HepG2 (cell line): ENCODE measurements at regions not wholly inside any gene's neighbourhood (a gene's known extent, or its start where the extent isn't known, plus 50 kb on each side); places are given as distances from the start of the nearest gene placed in this dataset.

Experiments used
- ATAC-seq: fragments of 200-7000 bp; cut with Tn5 transposase; 3 replicates; pipeline ENCODE4 v1.9.1; 2020; ENCODE audit warnings: mild to moderate bottlenecking, moderate library complexity
- BruUV-seq: library from RNA; stranded (reverse); fragments of 400-500 nt; replicated peaks from 2 replicates; lab custom pipeline; 2021; lab: Mats Ljungman, UMichigan
- CTCF ChIA-PET: fragments of 300-600 bp; formaldehyde crosslinking; extraction: SDS; loops from one replicate; lab custom pipeline; 2021; ENCODE audit warnings: low total read pairs, inconsistent platforms, low intra/inter-chr PET ratio; lab: Yijun Ruan, JAX
- POLR2A ChIA-PET: fragments of 350-600 bp; sonication (Branson Sonifier 250); formaldehyde crosslinking; loops from one replicate; lab custom pipeline; 2020; ENCODE audit warnings: antibody characterized with exemption, inconsistent platforms; lab: Yijun Ruan, JAX
- DNase-seq: peaks from one replicate; pipeline ENCODE4 v3.0.0-alpha.2; 2015; ENCODE audit warnings: low spot score
- FAIRE-seq: peaks from 3 replicates; lab custom pipeline; 2011; peaks lifted over from hg19 to GRCh38; lab: Jason Lieb, UNC
- H2AFZ ChIP-seq: one replicate; pipeline ENCODE4 v1.6.1; 2011; ENCODE audit warnings: low read length, inconsistent platforms
- H3K27ac ChIP-seq: fragments of 300-600 bp; 3 replicates; pipeline ENCODE4 v1.8.0; 2011; ENCODE audit warnings: mixed run types, mild to moderate bottlenecking, mixed read lengths, low read length, inconsistent platforms; ENCODE audit not compliant: insufficient read depth; ENCODE audit errors: extremely low read length
- H3K27me3 ChIP-seq, 2 experiments: fragments of 200-600 bp in 1 of 2; 2 replicates in 1 of 2; 3 replicates in 1 of 2; pipeline versions ENCODE4 v1.6.0 to v1.8.0; 2011; ENCODE audit warnings: low read length in 2 of 2, mild to moderate bottlenecking in 2 of 2, moderate library complexity in 2 of 2, inconsistent platforms in 1 of 2; ENCODE audit not compliant: insufficient read depth in 2 of 2, control insufficient read depth in 1 of 2
- H3K36me3 ChIP-seq, 2 experiments: fragments of 200-600 bp in 1 of 2; replicated peaks in 1 of 2; 2 replicates in 1 of 2; 3 replicates in 1 of 2; pipeline versions ENCODE4 v1.5.1 to v1.8.0; 2011; ENCODE audit warnings: low read length in 2 of 2, inconsistent platforms in 1 of 2; ENCODE audit not compliant: insufficient read depth in 2 of 2, control insufficient read depth in 1 of 2
- H3K4me1 ChIP-seq: 2 replicates; pipeline ENCODE4 v1.5.1; 2012; ENCODE audit warnings: low read length, inconsistent platforms; ENCODE audit not compliant: insufficient read depth
- H3K4me2 ChIP-seq: 2 replicates; pipeline ENCODE4 v1.6.0; 2011; ENCODE audit warnings: low read depth, low read length, inconsistent platforms
- H3K4me3 ChIP-seq, 3 experiments: fragments of 200-600 bp in 1 of 3; sonication (generic), shearing (Covaris generic) in 1 of 3; replicated peaks in 1 of 3; 2 replicates each; pipeline ENCODE4 v1.5.1; 2011 to 2016; ENCODE audit warnings: low read length in 3 of 3, inconsistent platforms in 2 of 3, low read depth in 2 of 3, mild to moderate bottlenecking in 2 of 3, control low read depth in 1 of 3, mixed read lengths in 1 of 3; ENCODE audit not compliant: insufficient read depth in 1 of 3
- H3K79me2 ChIP-seq: one replicate; pipeline ENCODE4 v1.6.1; 2011; ENCODE audit warnings: low read length, inconsistent platforms; ENCODE audit not compliant: insufficient read depth
- H3K9ac ChIP-seq: 2 replicates; pipeline ENCODE4 v1.6.0; 2011; ENCODE audit warnings: mild to moderate bottlenecking, low read depth, low read length, inconsistent platforms; ENCODE audit not compliant: insufficient read depth
- H3K9me3 ChIP-seq: 2 replicates; pipeline ENCODE4 v1.5.1; 2012; ENCODE audit warnings: mild to moderate bottlenecking, low read length
- H4K20me1 ChIP-seq: 2 replicates; pipeline ENCODE4 v1.6.0; 2011; ENCODE audit warnings: inconsistent platforms, mild to moderate bottlenecking, low read length, moderate library complexity; ENCODE audit not compliant: insufficient read depth
- CBX5 ChIP-seq: sonication (generic); formaldehyde crosslinking; IDR thresholded peaks from 2 replicates; pipeline ENCODE4 v1.4.0; 2020; ENCODE audit warnings: missing genetic modification reagents, borderline replicate concordance
- GPN1 ChIP-seq: sonication (generic); formaldehyde crosslinking; IDR thresholded peaks from 2 replicates; pipeline ENCODE4 v1.5.1; 2020; ENCODE audit warnings: missing genetic modification reagents, borderline replicate concordance
- HNF1A ChIP-seq, 2 experiments: sonication (generic) in 1 of 2; formaldehyde crosslinking in 1 of 2; IDR thresholded peaks; 2 replicates each; pipeline versions ENCODE4 v1.4.0 to v1.6.1; 2016 to 2020; ENCODE audit warnings: borderline replicate concordance in 1 of 2, low read depth in 1 of 2, mild to moderate bottlenecking in 1 of 2, missing genetic modification reagents in 1 of 2
- MAF1 ChIP-seq: sonication (generic); formaldehyde crosslinking; IDR thresholded peaks from 2 replicates; pipeline ENCODE4 v1.5.0; 2020; ENCODE audit warnings: missing genetic modification reagents, borderline replicate concordance
- POLR2A ChIP-seq, 2 experiments: IDR thresholded peaks; 2 replicates each; pipeline ENCODE4 v1.6.1; 2011; ENCODE audit warnings: low read depth in 2 of 2, low read length in 2 of 2, mild to moderate bottlenecking in 1 of 2, moderate library complexity in 1 of 2; ENCODE audit not compliant: insufficient read depth in 1 of 2
- TFE3 ChIP-seq: IDR thresholded peaks from 2 replicates; pipeline ENCODE4 v1.6.1; 2016
- ZFP36L2 ChIP-seq: sonication (generic); formaldehyde crosslinking; IDR thresholded peaks from 2 replicates; pipeline ENCODE4 v1.4.0; 2020; ENCODE audit warnings: missing genetic modification reagents
- ZNF407 ChIP-seq: sonication (generic); formaldehyde crosslinking; IDR thresholded peaks from one replicate; pipeline ENCODE4 v1.5.1; 2020; ENCODE audit warnings: mild to moderate bottlenecking, missing genetic modification reagents; ENCODE audit errors: not compliant biosample characterization
- ZNF614 ChIP-seq: IDR thresholded peaks from 2 replicates; pipeline ENCODE4 v1.6.1; 2018; ENCODE audit warnings: missing biosample characterization, missing genetic modification reagents, inconsistent platforms, borderline replicate concordance
- ZNF841 ChIP-seq: sonication (generic); formaldehyde crosslinking; IDR thresholded peaks from 2 replicates; pipeline ENCODE4 v1.8.1; 2023; ENCODE audit warnings: missing genetic modification reagents, borderline replicate concordance
- ZZZ3 ChIP-seq: sonication (generic); formaldehyde crosslinking; IDR thresholded peaks from 2 replicates; pipeline ENCODE4 v1.4.0; 2020; ENCODE audit warnings: missing genetic modification reagents, mild to moderate bottlenecking, borderline replicate concordance
- WGBS: methylation state at CpG from one replicate; pipeline ENCODE4 v1.1.6; 2017; ENCODE audit warnings: low lambda C conversion rate; 5-methylcytosine and 5-hydroxymethylcytosine counted together
- in situ Hi-C: cut with HindIII; loops from 2 replicates; pipeline ENCODE4 v1.10.0; 2017; ENCODE audit warnings: low pct_unique_long_range_greater_than_20kb; ENCODE audit not compliant: extremely low pct_ligation_motif_present
- intact Hi-C: fragments of 100-400 bp; cut with micrococcal nuclease; formaldehyde crosslinking; loops from one replicate; pipeline ENCODE4 v1.10.0; 2022; ENCODE audit not compliant: unreplicated experiment

- in situ Hi-C loops, result no loop called here
- H3K4me3 ChIP-seq, result no peak overlapping the region
- WGBS, result 0% methylated on average over 2 of the region's 2 CpGs
- no peaks in the 10 kb centered on the region for H3K36me3 ChIP-seq
- ChIA-PET CTCF (no interaction called here), POLR2A (no interaction called here)
- H3K79me2 ChIP-seq, result no peaks in the 10 kb centered on the region
- H4K20me1 ChIP-seq, result no peaks in the 10 kb centered on the region
- no peak overlapping the region for H3K27ac ChIP-seq
- no peak for FAIRE-seq
- H3K9me3 ChIP-seq, result no peaks in the 10 kb centered on the region
- TF ChIP-seq CBX5, result no peak
- no peak for TF ChIP-seq TFE3 (CRISPR knock-in tag)
- TF ChIP-seq HNF1A (IDR thresholded peaks at IDR 0.05; ENCODE audit: low read depth), result no peak
- TF ChIP-seq HNF1A (CRISPR knock-in tag; IDR thresholded peaks at IDR 0.05; ENCODE audit: borderline replicate concordance), result no peak
- TF ChIP-seq ZZZ3, result no peak
- no peak for TF ChIP-seq ZNF407 (CRISPR knock-in tag)
- TF ChIP-seq POLR2A (IDR thresholded peaks at IDR 0.05; ENCODE audit: insufficient read depth in 1 of 2, low read depth in 2 of 2, low read length in 2 of 2), result no peak
- no peak for TF ChIP-seq ZNF841 (CRISPR knock-in tag)
- no peak for TF ChIP-seq GPN1 (CRISPR knock-in tag)
- no peak for TF ChIP-seq MAF1 (CRISPR knock-in tag)
- TF ChIP-seq ZFP36L2, result no peak
- TF ChIP-seq ZNF614 (CRISPR knock-in tag), result no peak
- DNase-seq, result no peak
- no peak for ATAC-seq
- no peak overlapping the region for H3K4me2 ChIP-seq
- H3K27me3 ChIP-seq, result no peaks in the 10 kb centered on the region
- no peak overlapping the region for H2AFZ ChIP-seq
- H3K9ac ChIP-seq, result no peak overlapping the region
- no TSS peak for BruUV-seq
- intact Hi-C loops, result loop anchor here (2.0 kb wide), 1 partner anchor 35 kb away; no protein-coding TSS in a partner anchor
- no peaks in the 10 kb centered on the region for H3K4me1 ChIP-seq
Measured at GRCh38 chr3:193057616-193058015, 140.0 kb upstream of the MB21D2 start.
